Adrenal gland (tissue), 9 donors: ENCODE measurements at regions not wholly inside any gene's neighbourhood (a gene's known extent, or its start where the extent isn't known, plus 50 kb on each side); places are given as distances from the start of the nearest gene placed in this dataset.

ENCODE experiments used
- DNase-seq, 7 donors: peaks; one replicate each; pipeline ENCODE4 v3.0.0-alpha.2; 2019 to 2020
- H3K27ac ChIP-seq, 5 donors: fragments of 200-600 bp; sonication (generic) in 4 of 5; 1 replicate in 3 of 5; 2 replicates in 2 of 5; pipeline versions ENCODE4 v1.5.1 to v1.8.0; 2016 to 2020; ENCODE audit warnings: mild to moderate bottlenecking in 1 of 5
- H3K27me3 ChIP-seq: fragments of 200-600 bp; 2 replicates; pipeline ENCODE4 v1.8.0; 2021
- H3K36me3 ChIP-seq, 2 donors: fragments of 200-600 bp; replicated peaks in 1 of 2; 1 replicate in 1 of 2; 2 replicates in 1 of 2; pipeline versions ENCODE4 v1.5.1 to v1.8.0; 2018 to 2022
- H3K4me1 ChIP-seq, 2 donors: fragments of 200-600 bp; replicated peaks in 1 of 2; 1 replicate in 1 of 2; 2 replicates in 1 of 2; pipeline versions ENCODE4 v1.5.1 to v1.8.0; 2018 to 2021
- H3K4me3 ChIP-seq, 4 donors: fragments of 200-600 bp; sonication (generic) in 3 of 4; one replicate each; pipeline ENCODE4 v1.5.1; 2016 to 2018
- H3K9me3 ChIP-seq, 3 donors: fragments of 200-600 bp; sonication (generic) in 1 of 3; replicated peaks in 1 of 3; 1 replicate in 2 of 3; 2 replicates in 1 of 3; pipeline versions ENCODE4 v1.5.1 to v1.8.0; 2016 to 2021
- CTCF ChIP-seq, 6 experiments: fragments of 450-650 bp in 4 of 6; fragments of 200-600 bp in 2 of 6; sonication (generic) in 1 of 6; IDR thresholded peaks; 1 replicate in 5 of 6; 2 replicates in 1 of 6; pipeline versions ENCODE4 v1.5.1 to v1.8.0; 2016 to 2021; ENCODE audit warnings: antibody characterized with exemption in 6 of 6, mild to moderate bottlenecking in 2 of 6, moderate library complexity in 1 of 6
- POLR2A ChIP-seq, 2 donors: fragments of 450-650 bp; IDR thresholded peaks; one replicate each; pipeline ENCODE4 v1.6.1; 2017; ENCODE audit warnings: antibody characterized with exemption in 2 of 2, mild to moderate bottlenecking in 2 of 2, moderate library complexity in 1 of 2
- WGBS, 4 donors: extraction: QIAGEN DNeasy Blood & Tissue Kit in 2 of 4; methylation state at CpG; one replicate each; pipeline versions ENCODE4 v1.1.5 to v1.1.7; 2013 to 2017; 5-methylcytosine and 5-hydroxymethylcytosine counted together
- intact Hi-C, 2 donors: fragments of 100-400 bp; cut with DNase I; formaldehyde crosslinking; loops; one replicate each; pipeline versions ENCODE4 v1.14.1 to v1.15.0; 2022 to 2023
- donor health status: healthy with polysubstance abuse.
- donor health status: Bipolar disorder and iron deficiency.
- donor health status: DM: yes; HTN: yes; CAD: no.
- donor health status: DM: no; HTN: no; CAD: no.
- donor health status: DM: no; HTN: no; CAD: no.

GRCh38 chr21:15653710-15654109 lies 76.1 kb upstream of the USP25 start:
- H3K36me3 ChIP-seq: no peaks in the 10 kb centered on the region
- no peaks in the 10 kb centered on the region for H3K27me3 ChIP-seq
- WGBS, 4 donors: 39 to 51% (median 46%) methylated on average over 2 of the region's 2 CpGs
- intact Hi-C loops: no loop called here
- H3K4me1 ChIP-seq: no peaks in the 10 kb centered on the region
- TF ChIP-seq POLR2A (IDR thresholded peaks at IDR 0.05) (no peak), CTCF (IDR thresholded peaks at IDR 0.05) (no peak)
- no peak overlapping the region for H3K27ac ChIP-seq
- DNase-seq: no peak
- H3K4me3 ChIP-seq: no peak overlapping the region
- no peaks in the 10 kb centered on the region for H3K9me3 ChIP-seq

- intact Hi-C loops: no loop called here
- DNase-seq: no peak
- Histone ChIP-seq H3K36me3 (no peaks in the 10 kb centered on the region), H3K4me1 (no peaks in the 10 kb centered on the region), H3K27me3 (no peaks in the 10 kb centered on the region), H3K4me3 (no peak overlapping the region), H3K27ac (no peak overlapping the region), H3K9me3 (no peaks in the 10 kb centered on the region)
- TF ChIP-seq POLR2A (IDR thresholded peaks at IDR 0.05) (no peak), CTCF (IDR thresholded peaks at IDR 0.05) (no peak)
- 89 to 96% (median 93%) methylated on average over 6 of the region's 6 CpGs for WGBS, 4 donors
Observed at GRCh38 chr21:15654171-15654570, 75.6 kb upstream of the USP25 start.

- H3K27me3 ChIP-seq: no peaks in the 10 kb centered on the region
- TF ChIP-seq POLR2A (IDR thresholded peaks at IDR 0.05): no peak
- no peak for TF ChIP-seq CTCF (IDR thresholded peaks at IDR 0.05)
- H3K36me3 ChIP-seq: no peaks in the 10 kb centered on the region
- WGBS, 4 donors: 63 to 73% (median 70%) methylated on average over 3 of the region's 3 CpGs
- intact Hi-C loops: no loop called here
- H3K4me1 ChIP-seq: no peaks in the 10 kb centered on the region
- no peak for DNase-seq
- no peaks in the 10 kb centered on the region for H3K9me3 ChIP-seq
- H3K27ac ChIP-seq: no peak overlapping the region
- no peak overlapping the region for H3K4me3 ChIP-seq
Observed at GRCh38 chr21:15659753-15660422, 69.9 kb upstream of the USP25 start.

GRCh38 chr21:15660423-15660804 lies 69.4 kb upstream of the USP25 start:
- TF ChIP-seq CTCF (IDR thresholded peaks at IDR 0.05) (no peak), POLR2A (IDR thresholded peaks at IDR 0.05) (no peak)
- Histone ChIP-seq H3K9me3 (no peaks in the 10 kb centered on the region), H3K4me1 (no peaks in the 10 kb centered on the region), H3K36me3 (no peaks in the 10 kb centered on the region), H3K27ac (no peak overlapping the region), H3K27me3 (no peaks in the 10 kb centered on the region), H3K4me3 (no peak overlapping the region)
- no peak for DNase-seq
- 74 to 80% (median 76%) methylated on average over 2 of the region's 2 CpGs for whole genome bisulfite sequencing, 4 donors
- intact Hi-C loops: no loop called here
